OCI-LY3 (cell line): ENCODE measurements at regions not wholly inside any gene's neighbourhood (a gene's known extent, or its start where the extent isn't known, plus 50 kb on each side); places are given as distances from the start of the nearest gene placed in this dataset.
"Not testable (repeated sequence)": the region's sequence is repeated elsewhere in the genome, so short reads cannot be mapped to it uniquely, and the experiment has no call there.

Source experiments
- H2AFZ ChIP-seq: fragments of 200-600, 300-600 bp; shearing (Covaris generic); 2 replicates; pipeline ENCODE4 v1.6.0; 2014; ENCODE audit warnings: antibody characterized with exemption, low read depth, low read length
- H3K27ac ChIP-seq: fragments of 200-600, 300-600 bp; sonication (generic); 2 replicates; pipeline ENCODE4 v1.5.1; 2014; ENCODE audit warnings: mild to moderate bottlenecking, low read length, moderate library complexity, mixed read lengths
- H3K27me3 ChIP-seq: fragments of 200-600, 300-600 bp; sonication (generic); 2 replicates; pipeline ENCODE4 v1.6.1; 2014; ENCODE audit warnings: low read depth, low read length, mixed read lengths
- H3K36me3 ChIP-seq: fragments of 200-600, 300-600 bp; sonication (generic); replicated peaks from 2 replicates; pipeline ENCODE3; 2014; ENCODE audit warnings: low read depth, low read length, mixed read lengths
- H3K4me1 ChIP-seq: fragments of 300-600, 200-600 bp; sonication (generic); 2 replicates; pipeline ENCODE4 v1.6.1; 2014; ENCODE audit warnings: low read length, mixed read lengths
- H3K4me2 ChIP-seq: fragments of 200-600, 300-600 bp; sonication (generic); 2 replicates; pipeline ENCODE4 v1.6.1; 2014; ENCODE audit warnings: low read length, mixed read lengths
- H3K4me3 ChIP-seq: fragments of 300-600, 200-600 bp; sonication (generic); 2 replicates; pipeline ENCODE4 v1.5.1; 2014; ENCODE audit warnings: antibody characterized with exemption, mild to moderate bottlenecking, low read length, moderate library complexity
- H3K79me2 ChIP-seq: fragments of 300-600, 200-600 bp; shearing (Covaris generic); 2 replicates; pipeline ENCODE4 v1.6.1; 2014; ENCODE audit warnings: mild to moderate bottlenecking, low read length, mixed read lengths
- H3K9ac ChIP-seq: fragments of 300-600, 200-600 bp; shearing (Covaris generic); 2 replicates; pipeline ENCODE4 v1.6.0; 2014; ENCODE audit warnings: mild to moderate bottlenecking, low read length, moderate library complexity
- H3K9me3 ChIP-seq: fragments of 200-600, 300-600 bp; shearing (Covaris generic); 2 replicates; pipeline ENCODE4 v1.6.1; 2014; ENCODE audit warnings: low read length, mixed read lengths; ENCODE audit not compliant: insufficient read depth
- H4K20me1 ChIP-seq: fragments of 200-600, 300-600 bp; sonication (generic); 2 replicates; pipeline ENCODE4 v1.6.1; 2016; ENCODE audit warnings: low read length, mixed read lengths; ENCODE audit not compliant: insufficient read depth
- EZH2phosphoT487 ChIP-seq: fragments of 200-600 bp; shearing (Covaris generic); IDR thresholded peaks from 2 replicates; pipeline ENCODE4 v1.6.1; 2018; ENCODE audit warnings: antibody characterized with exemption, mixed run types, low read depth
- TF ChIP-seq, protein P1 (sequence below): fragments of 200-600, 300-600 bp; sonication (generic); IDR thresholded peaks from 2 replicates; pipeline ENCODE4 v1.5.1; 2014; ENCODE audit warnings: antibody characterized with exemption, low read length, low read depth

DNA sequence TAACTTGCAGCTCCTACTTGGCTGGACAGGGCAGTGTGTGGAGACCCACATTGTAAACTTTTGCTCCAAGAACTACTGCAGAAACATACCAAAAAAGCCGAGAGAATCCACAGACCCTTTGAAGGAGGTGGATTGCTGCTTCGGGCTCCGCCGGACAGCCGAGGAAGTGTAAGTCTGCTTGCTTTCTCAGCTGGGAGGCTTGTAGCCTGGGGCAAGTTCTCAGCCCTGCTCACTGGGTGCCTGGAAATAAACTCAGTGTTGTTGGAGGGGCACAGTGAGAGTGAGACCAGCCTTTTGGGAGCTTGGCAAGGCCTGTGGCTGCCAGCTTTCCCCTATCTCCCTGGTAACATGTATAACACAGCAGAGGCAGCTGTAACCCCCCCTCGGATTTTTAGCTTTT, 215.6 kb downstream of the SYK start:
- H3K9ac ChIP-seq = no peak overlapping the region
- H3K4me2 ChIP-seq = no peak overlapping the region
- H2AFZ ChIP-seq = no peak overlapping the region
- no peaks in the 10 kb centered on the region for H3K36me3 ChIP-seq
- no peaks in the 10 kb centered on the region for H3K79me2 ChIP-seq
- H3K4me1 ChIP-seq = no peaks in the 10 kb centered on the region
- TF ChIP-seq EZH2phosphoT487 = no peak
- TF ChIP-seq, protein P1, sequence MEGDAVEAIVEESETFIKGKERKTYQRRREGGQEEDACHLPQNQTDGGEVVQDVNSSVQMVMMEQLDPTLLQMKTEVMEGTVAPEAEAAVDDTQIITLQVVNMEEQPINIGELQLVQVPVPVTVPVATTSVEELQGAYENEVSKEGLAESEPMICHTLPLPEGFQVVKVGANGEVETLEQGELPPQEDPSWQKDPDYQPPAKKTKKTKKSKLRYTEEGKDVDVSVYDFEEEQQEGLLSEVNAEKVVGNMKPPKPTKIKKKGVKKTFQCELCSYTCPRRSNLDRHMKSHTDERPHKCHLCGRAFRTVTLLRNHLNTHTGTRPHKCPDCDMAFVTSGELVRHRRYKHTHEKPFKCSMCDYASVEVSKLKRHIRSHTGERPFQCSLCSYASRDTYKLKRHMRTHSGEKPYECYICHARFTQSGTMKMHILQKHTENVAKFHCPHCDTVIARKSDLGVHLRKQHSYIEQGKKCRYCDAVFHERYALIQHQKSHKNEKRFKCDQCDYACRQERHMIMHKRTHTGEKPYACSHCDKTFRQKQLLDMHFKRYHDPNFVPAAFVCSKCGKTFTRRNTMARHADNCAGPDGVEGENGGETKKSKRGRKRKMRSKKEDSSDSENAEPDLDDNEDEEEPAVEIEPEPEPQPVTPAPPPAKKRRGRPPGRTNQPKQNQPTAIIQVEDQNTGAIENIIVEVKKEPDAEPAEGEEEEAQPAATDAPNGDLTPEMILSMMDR = no peak
- no peaks in the 10 kb centered on the region for H4K20me1 ChIP-seq
- no peak overlapping the region for H3K27ac ChIP-seq
- no peak overlapping the region for H3K4me3 ChIP-seq
- no peaks in the 10 kb centered on the region for H3K9me3 ChIP-seq
- peaks cover 16% of the 10 kb centered on the region; the same call in 1 of the 2 replicates for H3K27me3 ChIP-seq

DNA sequence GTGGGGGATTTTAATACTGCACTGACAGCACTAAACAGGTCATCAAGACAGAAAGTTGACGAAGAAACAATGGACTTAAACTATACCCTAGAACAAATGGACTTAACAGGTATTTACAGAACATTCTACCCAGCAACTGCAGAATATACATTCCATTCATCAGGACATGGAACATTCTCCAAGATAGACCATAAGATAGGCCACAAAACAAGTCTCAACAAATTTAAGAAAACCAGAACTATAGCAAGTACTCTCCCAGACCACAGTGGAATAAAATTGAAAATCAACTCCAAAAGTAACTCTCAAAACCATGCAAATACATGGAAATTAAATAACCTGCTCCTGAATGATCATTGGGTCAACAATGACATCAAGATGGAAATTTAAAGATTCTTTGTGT, 218.3 kb downstream of the SYK start:
- not testable (repeated sequence) for H3K9me3 ChIP-seq, H3K4me2 ChIP-seq, H3K4me1 ChIP-seq, H4K20me1 ChIP-seq, H3K27ac ChIP-seq, H3K36me3 ChIP-seq, H3K79me2 ChIP-seq, H2AFZ ChIP-seq, H3K9ac ChIP-seq, H3K4me3 ChIP-seq
- H3K27me3 ChIP-seq = peaks cover 19% of the 10 kb centered on the region

DNA sequence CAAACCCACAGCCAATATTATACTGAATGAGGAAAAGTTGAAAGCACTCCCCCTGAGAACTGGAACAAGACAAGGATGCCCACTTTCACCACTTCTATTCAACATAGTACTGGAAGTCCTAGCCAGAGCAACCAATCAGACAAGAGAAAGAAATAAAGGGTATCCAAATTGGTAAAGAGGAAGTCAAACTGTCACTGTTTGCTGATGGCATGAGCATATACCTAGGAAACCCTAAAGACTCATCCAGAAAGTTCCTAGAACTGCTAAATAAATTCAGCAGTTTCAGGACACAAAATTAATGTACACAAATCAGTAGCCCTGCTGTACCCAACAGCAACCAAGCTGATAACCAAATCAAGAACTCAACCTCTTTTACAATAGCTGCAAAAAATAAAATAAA, 220.0 kb downstream of the SYK start:
- not testable (repeated sequence) for H3K36me3 ChIP-seq, H3K9me3 ChIP-seq

DNA sequence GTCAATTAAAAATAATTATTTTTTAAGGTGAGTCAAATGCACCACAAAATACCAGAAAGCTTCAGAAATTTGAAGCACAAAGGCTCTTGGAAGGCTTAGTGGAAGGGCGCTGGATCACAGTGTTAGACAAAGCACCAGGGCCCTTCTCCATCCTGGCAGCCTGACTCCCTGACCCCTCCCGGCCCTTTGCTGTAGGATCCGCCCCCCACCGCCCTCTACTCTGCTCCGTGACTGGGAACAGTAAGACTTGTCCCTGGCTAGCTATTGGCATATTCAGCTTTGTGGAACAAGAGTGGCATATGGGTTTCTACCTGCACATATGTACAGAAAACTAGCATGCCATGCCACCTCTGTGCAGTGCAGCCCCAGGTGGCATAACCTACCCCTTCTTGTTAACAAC, 222.1 kb downstream of the SYK start:
- H3K4me3 ChIP-seq = no peak overlapping the region
- no peak overlapping the region for H2AFZ ChIP-seq
- H3K9me3 ChIP-seq = no peaks in the 10 kb centered on the region
- no peak overlapping the region for H3K27ac ChIP-seq
- H4K20me1 ChIP-seq = no peaks in the 10 kb centered on the region
- no peak for TF ChIP-seq EZH2phosphoT487
- TF ChIP-seq, protein P1 = no peak
- H3K79me2 ChIP-seq = no peaks in the 10 kb centered on the region
- H3K4me2 ChIP-seq = no peak overlapping the region
- H3K36me3 ChIP-seq = no peaks in the 10 kb centered on the region
- no peaks in the 10 kb centered on the region for H3K4me1 ChIP-seq
- no peak overlapping the region for H3K9ac ChIP-seq
- peaks cover 21% of the 10 kb centered on the region for H3K27me3 ChIP-seq

More for the DNA sequence above, 220.0 kb downstream of the SYK start:
- not testable (repeated sequence) for H2AFZ ChIP-seq, H4K20me1 ChIP-seq, H3K9ac ChIP-seq, H3K4me1 ChIP-seq, H3K79me2 ChIP-seq, H3K4me3 ChIP-seq, H3K4me2 ChIP-seq, H3K27ac ChIP-seq
- H3K27me3 ChIP-seq = peaks cover 12% of the 10 kb centered on the region

DNA sequence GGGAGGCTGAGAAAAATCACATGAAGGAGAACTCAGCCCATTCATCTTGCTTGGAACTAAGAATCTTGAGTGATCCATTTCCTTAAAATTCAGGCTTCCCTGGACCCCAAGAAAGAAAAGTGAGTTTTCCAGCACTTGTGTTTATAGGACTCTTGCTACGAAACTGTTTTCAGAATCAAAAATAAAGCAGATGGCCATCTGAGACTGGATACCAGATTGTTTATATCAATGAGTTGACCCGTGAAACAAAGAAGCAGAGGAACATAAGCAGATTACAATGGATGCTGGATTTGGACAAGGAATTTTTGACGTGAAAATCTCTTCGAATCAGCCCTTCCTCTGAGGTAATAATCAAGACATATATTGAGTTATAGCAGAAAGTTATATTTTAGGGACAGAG, 223.2 kb downstream of the SYK start:
- H3K9me3 ChIP-seq = no peaks in the 10 kb centered on the region
- no peaks in the 10 kb centered on the region for H3K79me2 ChIP-seq
- no peaks in the 10 kb centered on the region for H3K4me1 ChIP-seq
- TF ChIP-seq, protein P1 = no peak
- no peak for TF ChIP-seq EZH2phosphoT487
- no peaks in the 10 kb centered on the region for H3K36me3 ChIP-seq
- no peak overlapping the region for H3K27ac ChIP-seq
- no peak overlapping the region for H2AFZ ChIP-seq
- H4K20me1 ChIP-seq = no peaks in the 10 kb centered on the region
- H3K4me2 ChIP-seq = no peak overlapping the region
- H3K4me3 ChIP-seq = no peak overlapping the region
- H3K27me3 ChIP-seq = peaks cover 26% of the 10 kb centered on the region
- H3K9ac ChIP-seq = no peak overlapping the region
